ENCODE measurements at regions not wholly inside any gene's neighbourhood (a gene's known extent, or its start where the extent isn't known, plus 50 kb on each side); places are given as distances from the start of the nearest gene placed in this dataset.

DNA sequence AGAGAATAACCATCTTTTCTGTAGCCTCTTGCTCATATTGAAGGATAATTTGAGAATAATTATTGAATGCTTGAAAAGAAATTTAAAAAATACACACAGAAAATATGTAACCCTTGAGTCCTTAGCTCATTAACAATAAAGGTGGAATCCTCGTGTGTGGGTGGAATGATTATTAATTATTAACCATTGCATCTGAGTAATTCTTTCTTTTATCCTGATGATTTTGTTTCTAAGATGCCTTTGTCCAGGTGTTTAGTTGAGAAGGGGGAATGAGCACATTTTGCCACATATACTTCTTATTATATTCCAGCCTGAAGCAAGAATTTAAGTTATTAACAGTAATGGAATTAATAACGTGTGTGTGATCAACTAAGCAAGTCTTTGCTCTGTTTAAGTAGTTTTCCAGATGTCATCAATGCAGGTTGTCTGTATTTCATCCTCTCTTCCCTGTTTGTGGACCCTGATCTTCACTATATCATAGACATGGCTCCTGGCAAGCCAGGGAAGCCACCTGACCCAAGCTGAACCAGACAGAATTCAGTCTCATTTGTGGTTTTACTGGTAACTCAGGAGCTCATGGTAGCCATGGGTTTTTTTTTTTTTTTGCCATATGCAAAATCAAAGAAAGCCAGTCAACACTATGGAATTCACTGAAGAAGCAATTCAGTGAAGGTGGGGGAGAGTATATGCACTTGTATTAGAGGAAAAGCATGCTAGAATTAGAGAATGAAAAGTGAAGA lies 144.3 kb downstream of the KIF20B start:
- Mint-ChIP-seq H3K27ac (no peak overlapping the region), H3K9me3 (peaks cover 3% of the 10 kb centered on the region), H3K36me3 (ENCODE audit: low read depth) (no peaks in the 10 kb centered on the region), H3K27me3 (ENCODE audit: insufficient read depth) (no peaks in the 10 kb centered on the region), H3K4me3 (no peak overlapping the region), H3K4me1 (no peaks in the 10 kb centered on the region)
- Histone ChIP-seq H3K36me3 (ENCODE audit: control insufficient read depth, insufficient read depth, low read length) (no peaks in the 10 kb centered on the region), H3K4me1 (ENCODE audit: control insufficient read depth, insufficient read depth, low read length) (no peaks in the 10 kb centered on the region), H3K9me3 (ENCODE audit: control insufficient read depth, low read length) (no peaks in the 10 kb centered on the region), H3K27me3 (ENCODE audit: control insufficient read depth, insufficient read depth, low read length, poor library complexity, severe bottlenecking) (no peaks in the 10 kb centered on the region), H3K9ac (ENCODE audit: extremely low read depth, low read length, poor library complexity, severe bottlenecking) (no peak overlapping the region), H3K27ac (ENCODE audit: low read depth, low read length) (no peak overlapping the region), H3K4me3 (ENCODE audit: low read length) (no peak overlapping the region)
- TF ChIP-seq, protein P1, sequence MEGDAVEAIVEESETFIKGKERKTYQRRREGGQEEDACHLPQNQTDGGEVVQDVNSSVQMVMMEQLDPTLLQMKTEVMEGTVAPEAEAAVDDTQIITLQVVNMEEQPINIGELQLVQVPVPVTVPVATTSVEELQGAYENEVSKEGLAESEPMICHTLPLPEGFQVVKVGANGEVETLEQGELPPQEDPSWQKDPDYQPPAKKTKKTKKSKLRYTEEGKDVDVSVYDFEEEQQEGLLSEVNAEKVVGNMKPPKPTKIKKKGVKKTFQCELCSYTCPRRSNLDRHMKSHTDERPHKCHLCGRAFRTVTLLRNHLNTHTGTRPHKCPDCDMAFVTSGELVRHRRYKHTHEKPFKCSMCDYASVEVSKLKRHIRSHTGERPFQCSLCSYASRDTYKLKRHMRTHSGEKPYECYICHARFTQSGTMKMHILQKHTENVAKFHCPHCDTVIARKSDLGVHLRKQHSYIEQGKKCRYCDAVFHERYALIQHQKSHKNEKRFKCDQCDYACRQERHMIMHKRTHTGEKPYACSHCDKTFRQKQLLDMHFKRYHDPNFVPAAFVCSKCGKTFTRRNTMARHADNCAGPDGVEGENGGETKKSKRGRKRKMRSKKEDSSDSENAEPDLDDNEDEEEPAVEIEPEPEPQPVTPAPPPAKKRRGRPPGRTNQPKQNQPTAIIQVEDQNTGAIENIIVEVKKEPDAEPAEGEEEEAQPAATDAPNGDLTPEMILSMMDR (conservative IDR thresholded peaks at IDR 0.05), result no peak
- 87 to 100% methylated on average over 1 of the region's 2 CpGs for WGBS, 2 experiments (ENCODE audit: insufficient coverage in 1 of 2, insufficient read length in 1 of 2)
- no peak for DNase-seq

DNA sequence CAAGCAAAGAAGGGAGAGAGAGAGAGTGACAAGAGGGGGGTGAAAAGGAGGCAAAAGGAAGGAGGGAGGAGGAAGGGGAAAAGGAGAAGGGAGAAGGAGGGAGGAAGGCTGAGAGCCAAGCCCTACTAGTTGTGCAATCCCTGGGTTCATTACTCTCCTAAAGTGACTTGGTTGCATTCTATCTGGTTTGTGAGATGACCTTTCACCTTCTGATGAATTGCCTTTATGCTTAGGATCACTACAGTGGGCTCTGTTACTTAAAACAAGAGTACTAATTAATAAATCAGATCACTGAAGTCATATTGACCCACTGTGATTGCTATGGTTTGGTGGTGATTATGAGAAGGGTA lies 144.9 kb downstream of the KIF20B start:
- TF ChIP-seq, protein P1 (conservative IDR thresholded peaks at IDR 0.05), result no peak
- no peak overlapping the region for H3K9ac ChIP-seq (ENCODE audit: extremely low read depth, low read length, poor library complexity, severe bottlenecking)
- no peak overlapping the region for H3K27ac Mint-ChIP-seq
- no peaks in the 10 kb centered on the region for H3K27me3 ChIP-seq (ENCODE audit: control insufficient read depth, insufficient read depth, low read length, poor library complexity, severe bottlenecking)
- no peak for DNase-seq
- no peaks in the 10 kb centered on the region for H3K9me3 ChIP-seq (ENCODE audit: control insufficient read depth, low read length)
- H3K27ac ChIP-seq (ENCODE audit: low read depth, low read length), result no peak overlapping the region
- no peak overlapping the region for H3K4me3 ChIP-seq (ENCODE audit: low read length)
- no peaks in the 10 kb centered on the region for H3K27me3 Mint-ChIP-seq (ENCODE audit: insufficient read depth)
- no peaks in the 10 kb centered on the region for H3K4me1 Mint-ChIP-seq
- no peaks in the 10 kb centered on the region for H3K36me3 Mint-ChIP-seq (ENCODE audit: low read depth)
- H3K36me3 ChIP-seq (ENCODE audit: control insufficient read depth, insufficient read depth, low read length), result no peaks in the 10 kb centered on the region
- H3K4me1 ChIP-seq (ENCODE audit: control insufficient read depth, insufficient read depth, low read length), result no peaks in the 10 kb centered on the region
- H3K9me3 Mint-ChIP-seq, result peaks cover 3% of the 10 kb centered on the region
- no peak overlapping the region for H3K4me3 Mint-ChIP-seq

DNA sequence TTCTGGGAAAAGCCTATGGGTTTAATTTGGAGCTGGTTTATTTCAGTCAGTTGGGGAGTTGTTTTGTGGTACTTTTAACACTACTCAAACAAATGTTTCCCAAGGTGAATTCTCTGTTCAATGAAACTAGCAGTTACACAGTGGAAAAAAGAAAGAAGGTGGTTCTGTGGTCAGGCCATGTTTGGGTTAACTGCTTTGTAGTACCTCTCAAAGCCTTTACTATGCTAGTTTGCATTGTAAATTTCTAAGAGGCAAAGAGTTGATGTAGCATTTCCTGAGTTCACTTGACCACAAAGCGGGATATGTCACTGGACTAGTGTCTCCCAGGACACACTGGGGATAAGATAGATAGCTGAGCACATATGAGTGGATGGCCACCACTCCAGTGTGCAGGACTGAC lies 145.4 kb downstream of the KIF20B start:
- Mint-ChIP-seq H3K36me3 (ENCODE audit: low read depth) (no peaks in the 10 kb centered on the region), H3K9me3 (peaks cover 3% of the 10 kb centered on the region), H3K4me1 (no peaks in the 10 kb centered on the region), H3K4me3 (no peak overlapping the region), H3K27me3 (ENCODE audit: insufficient read depth) (no peaks in the 10 kb centered on the region), H3K27ac (no peak overlapping the region)
- WGBS, 2 experiments (ENCODE audit: insufficient coverage in 1 of 2, insufficient read length in 1 of 2), result 79 to 90% methylated on average over 1 of the region's 1 CpG
- H3K4me1 ChIP-seq (ENCODE audit: control insufficient read depth, insufficient read depth, low read length), result no peaks in the 10 kb centered on the region
- H3K4me3 ChIP-seq (ENCODE audit: low read length), result no peak overlapping the region
- TF ChIP-seq, protein P1 (conservative IDR thresholded peaks at IDR 0.05), result no peak
- no peak overlapping the region for H3K27ac ChIP-seq (ENCODE audit: low read depth, low read length)
- H3K9ac ChIP-seq (ENCODE audit: extremely low read depth, low read length, poor library complexity, severe bottlenecking), result no peak overlapping the region
- no peak for DNase-seq
- H3K27me3 ChIP-seq (ENCODE audit: control insufficient read depth, insufficient read depth, low read length, poor library complexity, severe bottlenecking), result no peaks in the 10 kb centered on the region
- no peaks in the 10 kb centered on the region for H3K36me3 ChIP-seq (ENCODE audit: control insufficient read depth, insufficient read depth, low read length)
- no peaks in the 10 kb centered on the region for H3K9me3 ChIP-seq (ENCODE audit: control insufficient read depth, low read length)
